HG02884 (cell line): ENCODE measurements at regions not wholly inside any gene's neighbourhood (a gene's known extent, or its start where the extent isn't known, plus 50 kb on each side); places are given as distances from the start of the nearest gene placed in this dataset.

Experiments used
- ATAC-seq: cut with Tn5 transposase; IDR thresholded peaks from one replicate; pipeline ENCODE4 v1.9.1; 2021; ENCODE audit warnings: mild to moderate bottlenecking, moderate library complexity; ENCODE audit not compliant: unreplicated experiment

DNA sequence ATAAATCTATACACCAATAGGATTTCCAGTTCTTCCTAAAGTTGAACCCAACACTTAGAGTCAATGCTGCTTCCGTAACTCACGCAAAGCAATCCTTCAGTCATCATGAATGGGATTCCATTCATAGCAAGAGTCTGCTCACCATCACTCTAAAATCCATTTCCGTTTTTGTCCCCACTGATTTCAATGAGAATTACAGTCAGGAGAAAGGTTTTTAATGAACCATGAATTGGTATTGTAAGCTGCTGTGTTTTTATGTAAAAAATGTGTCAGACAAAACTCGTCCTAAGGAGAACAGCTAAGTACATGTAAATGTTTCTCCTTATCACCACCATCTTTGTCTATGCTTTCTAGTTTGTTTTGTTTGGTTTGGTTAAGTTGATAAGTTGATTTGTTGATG is 391.5 kb downstream of the IRS1 start:
- no peak for ATAC-seq

DNA sequence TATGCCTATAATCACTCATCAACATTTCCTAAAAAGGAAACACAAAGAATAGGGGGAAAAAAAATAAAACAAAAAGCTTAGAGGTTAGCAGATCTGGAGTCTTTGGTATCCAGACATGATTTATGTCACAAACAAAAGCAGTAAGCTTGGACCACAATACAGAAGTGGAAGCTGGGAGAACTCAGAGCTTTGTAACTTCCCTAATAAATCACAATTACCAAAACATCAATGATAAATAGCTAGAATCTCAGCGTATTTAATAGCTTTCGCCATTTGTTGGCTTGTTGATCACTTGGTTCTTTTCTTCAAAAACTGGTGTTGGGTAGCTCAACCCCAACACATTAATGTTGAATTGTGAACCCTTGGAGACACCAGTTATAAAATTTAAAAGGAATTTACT is 392.5 kb downstream of the IRS1 start:
- ATAC-seq = no peak

DNA sequence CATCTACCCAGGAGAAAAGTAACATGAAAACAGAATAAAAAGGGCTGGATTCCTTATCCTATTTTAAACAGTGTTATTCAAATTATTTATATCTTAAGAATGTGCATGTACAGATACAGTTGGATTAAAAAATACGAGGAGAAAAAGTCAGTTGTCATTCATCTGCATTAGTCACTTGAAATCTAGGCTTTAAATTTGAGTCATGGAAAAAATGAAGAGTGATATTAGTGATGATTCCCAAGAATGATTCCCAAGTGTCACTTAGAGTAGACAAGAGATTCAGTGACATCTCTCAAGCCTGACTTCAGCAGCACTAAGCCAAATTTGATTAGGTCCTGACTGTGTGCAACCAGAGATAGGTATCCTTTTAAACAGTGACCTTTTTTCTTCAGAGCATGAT is 394.2 kb downstream of the IRS1 start:
- ATAC-seq = no peak

DNA sequence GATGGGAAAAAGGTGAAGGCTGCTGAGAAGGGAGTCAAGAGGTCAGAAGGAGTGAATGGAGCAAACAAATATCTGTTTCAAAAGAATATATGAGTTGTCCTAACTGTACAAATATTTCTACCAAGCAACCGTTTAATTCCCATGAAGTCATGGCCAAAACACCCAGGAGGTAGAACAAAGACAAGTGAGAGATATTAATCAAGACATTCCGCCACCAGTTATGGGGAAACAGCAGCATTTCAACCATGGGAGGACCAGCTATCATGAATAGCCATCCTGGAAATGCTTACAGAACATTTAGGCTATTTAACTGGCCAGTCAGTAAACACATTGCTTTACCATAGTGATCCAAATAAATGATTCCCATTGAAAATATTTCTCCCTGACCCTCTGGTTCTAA is 396.3 kb downstream of the IRS1 start:
- ATAC-seq = no peak

DNA sequence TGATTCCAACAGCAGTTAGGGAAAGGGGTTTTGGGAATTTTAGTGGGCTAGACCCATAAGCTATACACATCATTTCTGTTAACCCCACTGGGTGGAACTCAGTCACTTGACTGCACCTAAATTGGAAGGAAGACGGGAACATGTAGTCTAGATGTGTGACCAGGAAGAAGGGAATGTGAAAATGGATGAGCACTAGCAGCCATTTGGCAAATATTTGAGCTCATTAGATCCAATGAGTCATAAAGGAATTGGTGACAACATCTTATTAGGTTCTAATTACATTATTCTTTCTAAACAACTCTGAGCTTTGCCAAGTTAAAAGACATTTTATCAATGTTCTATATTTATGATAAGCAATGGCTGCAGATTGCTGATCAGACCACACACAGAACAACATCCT is 400.6 kb downstream of the IRS1 start:
- no peak for ATAC-seq

DNA sequence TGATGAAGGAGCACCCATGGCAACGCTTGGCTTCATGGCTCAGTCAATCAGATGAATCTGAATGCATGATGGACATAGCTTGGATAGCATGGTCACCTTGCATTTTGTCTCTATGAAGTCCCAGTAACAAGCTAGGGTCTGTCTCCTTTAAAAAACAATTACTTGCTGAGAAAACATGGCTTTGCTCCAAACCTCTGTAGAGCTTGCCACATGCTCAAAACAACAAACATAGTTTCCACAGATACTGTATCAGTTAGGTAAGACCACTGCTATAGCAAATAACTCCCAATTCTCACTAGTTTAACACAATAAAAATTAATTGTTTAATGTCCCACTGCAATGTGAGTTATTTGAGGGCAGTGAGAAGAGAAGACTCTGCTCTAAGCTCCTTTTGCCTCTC is 401.0 kb downstream of the IRS1 start:
- ATAC-seq = no peak

DNA sequence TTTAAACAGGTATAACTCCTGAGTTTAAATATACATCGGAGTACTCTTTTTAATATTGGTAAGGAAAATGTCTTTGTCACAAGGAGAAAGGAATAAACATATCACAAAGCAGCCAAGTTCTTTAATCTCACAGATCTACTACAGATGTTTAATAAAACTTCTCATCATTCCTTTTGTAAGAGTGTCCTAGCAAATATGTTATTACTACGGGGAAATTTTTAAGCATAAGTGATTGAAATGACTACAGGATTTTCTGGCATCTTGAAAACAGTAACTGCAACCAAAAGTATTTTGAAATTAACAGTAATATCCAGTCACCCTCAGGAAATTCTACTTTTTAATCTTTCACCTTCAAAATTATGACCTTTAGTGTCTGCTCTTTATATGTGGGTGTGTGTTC is 403.1 kb downstream of the IRS1 start:
- no peak for ATAC-seq

DNA sequence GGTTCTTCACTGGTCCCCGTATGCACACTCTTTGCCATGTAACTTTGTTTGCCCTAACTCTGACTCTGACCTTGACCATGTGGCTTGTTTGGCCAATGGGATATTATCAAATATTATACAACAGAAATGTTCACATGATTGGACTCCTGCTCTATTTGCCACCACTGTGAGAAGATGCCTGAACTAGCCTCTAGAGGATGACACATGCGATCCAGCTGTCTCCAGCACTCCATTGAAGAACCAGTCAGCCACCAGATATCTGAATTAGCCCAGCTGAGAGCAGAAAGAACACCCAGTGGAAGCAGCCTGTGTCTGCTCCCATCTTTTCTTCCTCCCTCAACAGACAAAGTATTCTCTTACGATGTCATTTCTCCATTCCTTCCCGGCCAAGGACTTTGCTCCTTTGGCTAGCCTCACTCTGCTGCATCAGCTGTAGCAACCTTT is 412.1 kb downstream of the IRS1 start:
- no peak for ATAC-seq

DNA sequence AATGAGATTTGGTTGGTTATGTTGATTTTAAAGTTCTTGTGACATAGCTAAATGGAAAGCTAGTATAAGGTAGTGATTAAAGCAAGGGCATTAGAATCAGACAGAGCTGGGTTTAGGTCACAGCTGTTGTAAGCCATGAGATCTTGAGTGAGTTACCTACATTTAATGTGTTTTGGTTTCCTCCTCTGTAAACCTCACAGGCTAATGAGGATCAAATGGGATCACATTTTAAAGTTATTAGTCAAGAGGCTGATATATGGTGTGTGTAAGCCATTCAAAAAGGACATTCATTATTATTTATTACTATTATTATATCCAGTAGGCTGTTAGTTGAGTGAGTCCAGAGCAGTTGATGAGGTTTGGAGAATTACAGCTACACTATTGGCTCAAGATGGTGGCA is 416.2 kb downstream of the IRS1 start:
- ATAC-seq = no peak

DNA sequence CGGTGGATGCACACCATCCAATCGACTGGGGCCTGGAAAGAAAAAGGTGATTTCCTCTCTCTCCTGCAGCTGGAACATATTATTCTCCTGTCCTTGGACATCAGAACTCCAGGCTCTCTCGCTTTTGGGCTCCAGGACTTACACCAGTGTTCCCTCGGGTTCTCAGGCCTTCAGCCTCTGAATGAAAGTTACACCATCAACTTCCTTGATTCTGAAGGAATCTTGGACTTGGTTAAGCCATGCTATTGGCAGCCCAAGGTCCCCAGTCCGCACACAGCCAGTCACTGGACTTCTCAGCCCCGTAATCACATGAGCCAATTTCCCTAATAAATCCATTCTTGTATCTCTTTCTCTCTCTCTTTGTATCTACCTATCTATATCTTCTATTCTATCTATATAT is 418.9 kb downstream of the IRS1 start:
- ATAC-seq = no peak

DNA sequence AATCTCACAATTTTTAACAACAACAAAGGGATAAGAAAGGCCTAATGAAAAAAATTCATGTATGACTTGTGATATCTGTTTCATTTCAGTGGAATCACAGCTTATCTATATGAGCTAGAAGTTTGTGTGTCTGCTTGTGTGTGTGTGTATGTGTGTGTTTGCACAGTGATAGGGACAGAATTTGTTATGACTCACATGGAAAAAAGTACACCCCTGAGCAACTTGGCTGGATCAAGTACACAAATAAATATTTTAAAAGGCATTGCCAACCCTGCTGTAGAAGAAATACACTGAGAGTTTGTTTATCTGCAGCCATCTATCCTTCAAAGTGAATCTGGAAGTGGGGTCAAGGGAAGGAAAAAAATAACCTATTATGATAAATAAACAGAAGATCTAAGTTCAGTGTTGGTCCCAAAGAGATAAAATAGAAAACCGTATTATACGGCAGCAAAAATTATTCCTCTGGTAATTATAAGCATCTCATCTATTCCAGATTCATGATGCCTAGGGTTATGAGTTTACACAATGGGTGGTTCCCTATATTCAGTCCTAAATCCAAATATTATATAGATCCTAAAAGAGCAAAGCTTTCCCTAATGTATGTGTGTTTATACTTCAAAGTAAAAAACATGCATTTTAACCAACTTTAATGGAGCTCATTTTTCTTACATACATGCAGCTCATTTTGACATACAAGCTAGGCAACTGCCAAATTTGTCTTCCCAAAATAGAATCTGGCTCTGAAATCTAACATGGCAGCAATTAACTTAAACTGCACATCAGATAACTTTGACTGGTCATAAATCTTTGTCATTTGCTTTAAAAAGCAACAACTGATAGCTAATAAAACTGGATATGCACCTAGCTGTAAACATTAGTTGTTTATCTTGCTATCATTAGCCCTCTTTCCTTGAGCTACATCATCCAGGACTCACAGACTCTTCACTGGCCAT is 420.6 kb downstream of the IRS1 start:
- ATAC-seq = no peak

DNA sequence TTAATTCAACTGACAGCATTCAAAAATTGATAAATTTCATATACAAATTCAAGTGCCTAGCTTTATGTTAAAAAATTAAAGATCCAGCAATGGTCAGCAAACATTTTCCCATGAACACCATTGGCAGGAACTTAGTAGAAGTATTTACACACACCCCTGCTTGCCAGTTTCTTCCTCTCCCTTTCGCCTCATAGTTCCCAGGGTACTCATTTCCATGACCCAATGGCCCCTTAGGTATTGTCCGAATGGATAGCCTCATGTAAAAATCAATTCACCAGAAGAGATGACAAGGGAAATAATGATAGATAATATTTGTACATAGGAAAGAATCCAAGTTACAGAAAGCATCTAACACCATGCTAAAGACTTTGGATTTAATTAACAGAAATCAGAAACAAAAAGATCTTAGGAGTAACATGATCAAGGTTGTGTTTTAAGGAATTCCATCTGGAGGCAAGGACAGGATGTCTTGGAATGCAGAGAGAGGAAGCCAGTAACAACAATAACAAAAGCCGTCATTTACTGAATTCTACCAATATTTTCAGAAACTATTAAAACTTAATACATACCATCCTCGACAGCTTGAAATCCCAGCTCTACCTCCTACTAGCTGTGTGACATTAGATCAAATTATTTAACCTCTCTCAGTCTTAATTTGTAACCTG is 423.0 kb downstream of the IRS1 start:
- ATAC-seq = no peak

DNA sequence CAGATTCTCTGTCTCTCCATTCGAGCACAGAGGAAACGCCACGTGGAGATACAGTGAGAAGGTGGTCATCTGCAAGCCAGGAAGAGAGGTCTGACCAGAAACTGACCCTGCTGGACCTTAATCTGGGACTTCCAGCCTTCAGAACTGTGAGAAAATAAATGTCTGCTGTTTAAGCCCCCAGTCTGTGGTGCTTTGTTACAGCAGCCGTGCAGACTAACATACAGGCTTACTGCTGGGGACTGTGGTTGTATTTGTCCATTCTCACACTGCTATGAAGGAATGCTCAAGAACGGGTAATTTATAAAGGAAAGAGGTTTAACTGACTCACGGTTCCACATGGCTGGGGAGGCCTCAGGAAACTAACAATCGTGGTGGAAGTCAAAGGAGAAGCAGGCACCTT is 432.7 kb downstream of the IRS1 start:
- no peak for ATAC-seq

DNA sequence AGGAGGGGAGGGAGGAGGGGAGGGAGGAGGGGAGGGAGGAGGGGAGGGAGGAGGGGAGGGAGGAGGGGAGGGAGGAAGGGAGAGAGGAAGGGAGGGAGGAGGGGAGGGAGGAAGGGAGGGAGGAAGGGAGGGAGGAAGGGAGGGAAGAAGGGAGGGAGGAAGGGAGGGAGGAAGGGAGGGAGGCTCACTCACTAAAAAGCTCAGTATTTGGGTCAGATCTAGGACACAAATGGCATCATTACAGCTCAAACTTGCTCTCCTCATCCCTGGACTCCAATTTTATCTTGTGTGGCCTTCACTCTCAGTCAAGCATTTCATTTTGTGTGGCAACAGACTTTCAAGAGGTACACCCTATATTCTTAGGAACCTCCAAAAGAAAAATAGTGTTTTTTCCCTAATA is 435.4 kb downstream of the IRS1 start:
- ATAC-seq = no peak

DNA sequence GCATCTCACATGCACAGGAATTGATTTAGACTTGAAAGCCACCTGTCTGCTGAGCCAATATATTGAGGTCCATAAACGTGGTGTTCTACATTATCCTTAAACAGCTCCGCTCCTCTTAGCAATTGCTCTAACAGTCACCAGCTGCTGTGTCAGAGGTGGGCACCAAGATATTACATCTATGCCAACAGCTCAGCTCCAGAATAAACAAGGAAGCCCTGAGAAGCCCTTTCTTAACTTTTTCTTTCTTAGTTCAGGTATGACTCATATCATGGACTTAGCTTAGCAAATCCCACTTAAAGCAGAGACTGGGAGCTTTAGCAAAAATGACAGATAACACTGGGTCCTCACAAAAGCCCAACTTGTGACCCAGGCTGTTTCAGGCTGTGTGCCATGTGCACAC is 436.6 kb downstream of the IRS1 start:
- ATAC-seq = no peak

DNA sequence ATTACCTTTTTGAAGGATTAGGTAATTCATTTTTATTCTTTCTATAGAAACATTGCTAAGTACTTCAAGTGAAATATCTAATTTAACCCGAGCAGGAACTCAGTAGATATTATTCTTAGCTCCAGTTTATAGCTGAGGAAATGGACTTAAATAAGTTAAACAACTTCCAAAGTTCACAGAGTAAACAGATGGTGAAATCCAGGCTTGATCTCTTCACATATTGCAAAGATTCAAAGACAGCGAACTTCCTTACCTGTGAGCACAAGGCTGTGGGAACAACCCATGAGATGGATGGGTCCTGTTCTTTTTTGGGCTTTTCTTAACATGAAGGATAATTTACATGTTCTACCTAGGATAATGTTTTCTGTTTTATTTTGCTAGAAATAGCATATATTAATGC is 439.0 kb downstream of the IRS1 start:
- ATAC-seq = no peak

DNA sequence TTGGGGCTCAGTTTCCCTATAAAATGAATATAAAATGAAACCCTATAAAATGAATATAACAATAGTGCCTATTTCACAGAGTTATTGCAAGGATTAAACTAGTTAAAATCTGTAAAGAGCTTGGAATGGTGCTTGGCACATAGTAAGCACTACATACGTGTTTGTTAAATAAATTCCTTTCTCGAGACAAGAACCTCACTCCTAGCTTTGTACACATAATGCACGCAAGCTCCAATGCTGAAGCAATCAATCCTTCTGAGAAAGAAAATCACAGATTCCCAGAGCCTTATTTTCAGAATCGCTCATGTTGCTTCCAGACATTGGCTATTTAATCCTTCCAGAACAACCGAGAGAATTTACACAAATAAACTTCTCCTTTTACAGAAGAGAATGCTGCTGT is 440.9 kb downstream of the IRS1 start:
- ATAC-seq = no peak

DNA sequence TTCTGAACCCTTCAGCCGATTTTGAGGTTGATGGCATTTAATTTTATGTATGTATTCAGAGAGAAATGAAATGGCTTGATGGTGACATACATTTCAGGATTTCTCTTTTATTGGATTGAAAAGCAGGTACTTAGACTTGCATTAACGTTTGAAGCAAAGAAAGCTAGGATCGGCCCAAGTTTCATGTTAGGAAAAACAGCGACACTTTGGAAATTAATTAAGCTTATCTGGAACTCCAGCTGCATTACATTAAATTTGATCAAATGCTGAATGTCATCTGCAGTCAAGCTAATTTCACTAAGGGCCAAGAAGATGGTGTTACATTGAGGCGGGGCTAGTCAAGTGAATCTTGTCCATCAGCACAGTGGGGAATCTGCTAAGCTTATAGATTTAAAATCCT is 441.8 kb downstream of the IRS1 start:
- ATAC-seq = no peak

DNA sequence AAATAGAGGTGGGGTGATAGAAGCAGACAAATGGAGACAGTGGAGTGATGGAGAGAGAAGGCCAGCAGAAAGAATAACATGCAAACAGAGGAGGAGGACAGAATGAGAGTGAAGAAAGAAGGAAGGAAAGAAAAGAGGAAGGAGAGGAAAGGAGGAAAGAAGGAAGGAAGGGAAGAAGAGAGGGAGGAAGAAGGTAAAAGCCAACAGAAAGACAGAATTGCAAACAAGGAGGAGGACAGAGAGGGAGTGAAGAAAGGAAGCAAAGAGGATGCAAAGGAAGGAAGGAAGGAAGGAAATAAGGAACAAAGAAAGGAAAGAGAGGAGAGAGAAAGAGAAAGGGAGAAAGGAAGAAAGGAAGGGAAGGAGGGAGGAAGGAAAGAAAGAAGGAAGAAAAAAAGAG is 444.0 kb downstream of the IRS1 start:
- no peak for ATAC-seq

DNA sequence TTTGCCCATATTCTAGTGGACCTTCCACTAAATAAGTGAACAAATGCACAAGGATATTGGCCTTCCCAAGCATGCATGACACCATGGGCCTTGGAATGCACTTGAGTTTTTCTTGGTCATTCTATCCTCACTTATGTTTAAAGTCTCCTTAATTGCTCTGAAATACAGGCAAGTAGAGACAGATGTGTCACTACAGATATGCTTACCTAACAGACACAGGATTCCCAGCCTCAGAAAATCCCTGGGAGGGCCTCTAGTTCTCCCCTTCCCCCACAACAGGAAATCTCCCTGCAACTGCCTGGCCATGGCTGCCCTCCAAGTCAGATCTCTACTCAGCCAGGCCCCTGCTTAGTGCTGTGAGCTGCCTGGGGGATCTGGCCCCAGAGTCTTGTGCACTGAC is 445.2 kb downstream of the IRS1 start:
- ATAC-seq = no peak

DNA sequence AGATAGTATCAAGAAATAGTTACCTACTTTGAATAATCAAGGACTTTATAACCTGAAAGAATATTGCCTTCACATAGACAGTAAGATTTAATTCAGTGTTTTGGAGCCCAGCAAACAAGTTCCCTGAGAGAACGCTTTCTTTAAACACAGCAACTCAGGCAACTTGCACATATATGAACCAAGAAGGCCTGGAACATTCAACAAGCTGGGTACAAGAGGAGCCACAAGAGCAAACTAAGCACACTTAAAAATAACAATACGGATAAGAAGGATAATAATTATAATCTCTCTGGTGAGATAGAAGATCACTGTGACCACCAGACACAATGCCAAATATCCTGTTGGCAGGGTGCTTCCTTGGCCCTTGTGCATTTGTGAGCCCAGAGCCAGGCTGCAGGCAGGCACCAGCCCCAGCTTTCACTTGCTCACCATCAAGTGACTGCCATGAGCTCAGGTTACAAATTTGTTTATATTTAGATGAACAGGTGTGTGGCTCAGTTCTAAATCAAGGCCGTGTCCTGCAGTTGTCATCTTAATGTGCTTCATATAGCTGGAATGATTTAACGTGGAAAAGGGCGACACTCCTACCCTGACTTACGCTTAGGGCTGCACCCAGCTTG is 446.6 kb downstream of the IRS1 start:
- no peak for ATAC-seq

DNA sequence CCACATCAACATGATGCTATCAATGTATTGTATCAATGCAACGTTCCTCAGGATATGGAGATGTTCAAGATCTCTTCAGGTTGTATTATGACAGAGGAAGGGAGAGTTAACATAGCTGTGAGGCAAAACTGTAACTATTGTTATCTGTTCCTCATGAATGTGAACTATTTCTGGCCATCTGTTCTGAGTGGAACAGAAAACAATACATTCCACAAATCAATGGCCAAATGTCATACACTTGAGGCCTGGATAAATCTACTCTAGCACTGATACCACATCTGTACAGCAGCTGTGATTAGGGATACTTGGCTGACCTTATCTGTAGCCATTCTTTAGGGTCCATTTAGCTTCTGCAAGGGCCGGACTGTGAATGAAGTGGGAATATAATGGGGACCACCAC is 447.9 kb downstream of the IRS1 start:
- ATAC-seq = no peak
